Uterus (tissue), 2 donors: ENCODE measurements at regions not wholly inside any gene's neighbourhood (a gene's known extent, or its start where the extent isn't known, plus 50 kb on each side); places are given as distances from the start of the nearest gene placed in this dataset.

Experiments used
- POLR2A ChIP-seq, 2 donors: fragments of 450-650 bp; IDR thresholded peaks; one replicate each; pipeline ENCODE4 v1.6.1; 2016; ENCODE audit warnings: antibody characterized with exemption in 2 of 2, mild to moderate bottlenecking in 1 of 2, moderate library complexity in 1 of 2
- TF ChIP-seq, protein P1 (sequence below), 4 experiments: fragments of 200-600 bp in 2 of 4; fragments of 450-650 bp in 2 of 4; sonication (generic) in 2 of 4; IDR thresholded peaks; one replicate each; pipeline ENCODE4 v1.5.1; 2016 to 2019; ENCODE audit warnings: antibody characterized with exemption in 4 of 4, mild to moderate bottlenecking in 2 of 4, moderate library complexity in 1 of 4

DNA sequence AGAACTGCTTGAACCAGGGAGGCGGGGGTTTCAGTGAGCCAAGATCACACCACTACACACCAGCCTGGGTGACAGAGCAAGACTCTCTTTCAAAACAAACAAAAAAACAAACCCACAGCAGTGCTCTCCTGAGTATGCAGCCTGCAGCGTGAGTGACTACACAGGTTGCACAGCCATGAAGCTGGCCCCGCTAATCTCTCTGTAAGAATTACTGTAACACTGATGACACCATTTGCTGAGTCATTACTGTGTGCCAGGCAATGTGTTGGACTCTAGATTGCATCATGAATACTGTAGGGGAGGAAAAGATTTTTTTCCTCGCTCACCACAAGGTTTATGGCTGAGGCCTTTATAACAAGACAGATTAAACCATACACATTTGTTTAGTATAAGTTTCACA, 118.6 kb upstream of the ATP8B1 start:
- TF ChIP-seq, protein P1, sequence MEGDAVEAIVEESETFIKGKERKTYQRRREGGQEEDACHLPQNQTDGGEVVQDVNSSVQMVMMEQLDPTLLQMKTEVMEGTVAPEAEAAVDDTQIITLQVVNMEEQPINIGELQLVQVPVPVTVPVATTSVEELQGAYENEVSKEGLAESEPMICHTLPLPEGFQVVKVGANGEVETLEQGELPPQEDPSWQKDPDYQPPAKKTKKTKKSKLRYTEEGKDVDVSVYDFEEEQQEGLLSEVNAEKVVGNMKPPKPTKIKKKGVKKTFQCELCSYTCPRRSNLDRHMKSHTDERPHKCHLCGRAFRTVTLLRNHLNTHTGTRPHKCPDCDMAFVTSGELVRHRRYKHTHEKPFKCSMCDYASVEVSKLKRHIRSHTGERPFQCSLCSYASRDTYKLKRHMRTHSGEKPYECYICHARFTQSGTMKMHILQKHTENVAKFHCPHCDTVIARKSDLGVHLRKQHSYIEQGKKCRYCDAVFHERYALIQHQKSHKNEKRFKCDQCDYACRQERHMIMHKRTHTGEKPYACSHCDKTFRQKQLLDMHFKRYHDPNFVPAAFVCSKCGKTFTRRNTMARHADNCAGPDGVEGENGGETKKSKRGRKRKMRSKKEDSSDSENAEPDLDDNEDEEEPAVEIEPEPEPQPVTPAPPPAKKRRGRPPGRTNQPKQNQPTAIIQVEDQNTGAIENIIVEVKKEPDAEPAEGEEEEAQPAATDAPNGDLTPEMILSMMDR (IDR thresholded peaks at IDR 0.05), result no peak
- no peak for TF ChIP-seq POLR2A (IDR thresholded peaks at IDR 0.05)
